Fibroblast of skin of back (primary cell): ENCODE measurements at regions not wholly inside any gene's neighbourhood (a gene's known extent, or its start where the extent isn't known, plus 50 kb on each side); places are given as distances from the start of the nearest gene placed in this dataset.

Experiments
- DNase-seq: peaks from one replicate; pipeline ENCODE4 v3.0.0-alpha.2; 2013

GRCh38 chr12:38139456-38139855 is 177.1 kb upstream of the ALG10B start:
- no peak for DNase-seq

- DNase-seq: no peak
Measured at GRCh38 chr12:38141239-38141638, 175.3 kb upstream of the ALG10B start.

- DNase-seq: no peak
Measured at GRCh38 chr12:38141861-38142260, 174.7 kb upstream of the ALG10B start.

- no peak for DNase-seq
Measured at GRCh38 chr12:38142974-38143373, 173.6 kb upstream of the ALG10B start.

GRCh38 chr12:38144049-38144448 is 172.5 kb upstream of the ALG10B start:
- DNase-seq: no peak

- DNase-seq: no peak
Measured at GRCh38 chr12:38144601-38145436, 171.8 kb upstream of the ALG10B start.

GRCh38 chr12:38149395-38150073 is 167.0 kb upstream of the ALG10B start:
- DNase-seq: no peak

- no peak for DNase-seq
Measured at GRCh38 chr12:38151991-38152700, 164.4 kb upstream of the ALG10B start.

GRCh38 chr12:38152816-38153736 is 163.5 kb upstream of the ALG10B start:
- DNase-seq: no peak

- DNase-seq: no peak
Measured at GRCh38 chr12:38153737-38154061, 162.9 kb upstream of the ALG10B start.

GRCh38 chr12:38154096-38155019 is 162.2 kb upstream of the ALG10B start:
- no peak for DNase-seq

- no peak for DNase-seq
Measured at GRCh38 chr12:38155020-38155395, 161.6 kb upstream of the ALG10B start.

- DNase-seq: no peak
Measured at GRCh38 chr12:38155526-38156496, 160.8 kb upstream of the ALG10B start.

- DNase-seq: no peak
Measured at GRCh38 chr12:38156497-38157245, 159.9 kb upstream of the ALG10B start.

GRCh38 chr12:38157274-38157932 is 159.2 kb upstream of the ALG10B start:
- no peak for DNase-seq

GRCh38 chr12:38157933-38158401 is 158.6 kb upstream of the ALG10B start:
- no peak for DNase-seq

GRCh38 chr12:38158428-38159091 is 158.0 kb upstream of the ALG10B start:
- no peak for DNase-seq

- DNase-seq: no peak
Measured at GRCh38 chr12:38159092-38159551, 157.5 kb upstream of the ALG10B start.
